GM19324 (cell line): ENCODE measurements at regions not wholly inside any gene's neighbourhood (a gene's known extent, or its start where the extent isn't known, plus 50 kb on each side); places are given as distances from the start of the nearest gene placed in this dataset.
"Not testable (repeated sequence)": the region's sequence is repeated elsewhere in the genome, so short reads cannot be mapped to it uniquely, and the experiment has no call there.

Experiments
- ATAC-seq: cut with Tn5 transposase; IDR thresholded peaks from one replicate; pipeline ENCODE4 v1.9.1; 2021; ENCODE audit warnings: mild to moderate bottlenecking, moderate library complexity; ENCODE audit not compliant: unreplicated experiment, low FRiP score

GRCh38 chr9:30579810-30580209 is 1804.6 kb upstream of the ACO1 start:
- ATAC-seq: no peak

GRCh38 chr9:30582240-30582639 is 1802.2 kb upstream of the ACO1 start:
- ATAC-seq: no peak

- ATAC-seq: no peak
Observed at GRCh38 chr9:30584559-30584958, 1799.9 kb upstream of the ACO1 start.

GRCh38 chr9:30591461-30591860 is 1793.0 kb upstream of the ACO1 start:
- ATAC-seq: no peak

- no peak for ATAC-seq
Observed at GRCh38 chr9:30597608-30598007, 1786.8 kb upstream of the ACO1 start.

GRCh38 chr9:30605936-30606335 is 1778.5 kb upstream of the ACO1 start:
- ATAC-seq: no peak

GRCh38 chr9:30609713-30610112 is 1774.7 kb upstream of the ACO1 start:
- ATAC-seq: no peak

- ATAC-seq: not testable (repeated sequence)
Observed at GRCh38 chr9:30616782-30617181, 1767.7 kb upstream of the ACO1 start.

GRCh38 chr9:30622561-30622960 is 1761.9 kb upstream of the ACO1 start:
- ATAC-seq: no peak

- ATAC-seq: no peak
Observed at GRCh38 chr9:30628915-30629567, 1755.4 kb upstream of the ACO1 start.

GRCh38 chr9:30630459-30630858 is 1754.0 kb upstream of the ACO1 start:
- ATAC-seq: no peak

- ATAC-seq: not testable (repeated sequence)
Observed at GRCh38 chr9:30646639-30647038, 1737.8 kb upstream of the ACO1 start.

- ATAC-seq: no peak
Observed at GRCh38 chr9:30661925-30662324, 1722.5 kb upstream of the ACO1 start.

GRCh38 chr9:30670805-30671562 is 1713.5 kb upstream of the ACO1 start:
- no peak for ATAC-seq

- ATAC-seq: no peak
Observed at GRCh38 chr9:30673132-30673531, 1711.3 kb upstream of the ACO1 start.

GRCh38 chr9:30676651-30677050 is 1707.8 kb upstream of the ACO1 start:
- no peak for ATAC-seq

- no peak for ATAC-seq
Observed at GRCh38 chr9:30677221-30677620, 1707.2 kb upstream of the ACO1 start.

GRCh38 chr9:30688801-30689200 is 1695.6 kb upstream of the ACO1 start:
- no peak for ATAC-seq

- no peak for ATAC-seq
Observed at GRCh38 chr9:30697958-30698357, 1686.5 kb upstream of the ACO1 start.

- ATAC-seq: no peak
Observed at GRCh38 chr9:30711591-30711990, 1672.9 kb upstream of the ACO1 start.

- no peak for ATAC-seq
Observed at GRCh38 chr9:30713243-30713642, 1671.2 kb upstream of the ACO1 start.

- ATAC-seq: no peak
Observed at GRCh38 chr9:30714389-30714788, 1670.1 kb upstream of the ACO1 start.
